HG02970 (cell line): ENCODE measurements at regions not wholly inside any gene's neighbourhood (a gene's known extent, or its start where the extent isn't known, plus 50 kb on each side); places are given as distances from the start of the nearest gene placed in this dataset.

Experiments
- ATAC-seq: cut with Tn5 transposase; IDR thresholded peaks from one replicate; pipeline ENCODE4 v1.9.1; 2021; ENCODE audit warnings: mild to moderate bottlenecking, moderate library complexity, moderate number of reproducible peaks; ENCODE audit not compliant: unreplicated experiment, low FRiP score

- no peak for ATAC-seq
These were observed 502.9 kb upstream of the STXBP6 start for GRCh38 chr14:25552826-25553225.

DNA sequence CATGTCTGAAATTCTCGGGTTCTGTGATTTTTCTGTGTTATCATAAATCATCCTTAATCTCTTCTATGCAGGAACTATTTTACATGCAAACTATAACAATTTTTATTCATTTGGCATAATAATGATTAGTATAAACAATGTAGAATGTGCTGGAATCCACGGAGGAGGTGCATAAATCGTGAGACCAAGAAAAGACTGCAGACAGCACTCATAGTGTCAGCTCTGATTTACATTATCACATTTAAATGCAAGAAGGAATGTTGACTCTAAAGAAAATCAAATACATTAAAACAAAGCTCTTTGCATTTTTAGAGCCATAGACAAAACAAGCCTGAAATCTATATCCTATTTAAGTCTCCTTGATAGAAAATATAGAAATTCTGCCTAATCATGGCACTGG lies 501.7 kb upstream of the STXBP6 start:
- no peak for ATAC-seq

- ATAC-seq, result no peak
These were observed 496.9 kb upstream of the STXBP6 start for GRCh38 chr14:25546826-25547225.

GRCh38 chr14:25537846-25538455 lies 488.0 kb upstream of the STXBP6 start:
- ATAC-seq, result no peak

DNA sequence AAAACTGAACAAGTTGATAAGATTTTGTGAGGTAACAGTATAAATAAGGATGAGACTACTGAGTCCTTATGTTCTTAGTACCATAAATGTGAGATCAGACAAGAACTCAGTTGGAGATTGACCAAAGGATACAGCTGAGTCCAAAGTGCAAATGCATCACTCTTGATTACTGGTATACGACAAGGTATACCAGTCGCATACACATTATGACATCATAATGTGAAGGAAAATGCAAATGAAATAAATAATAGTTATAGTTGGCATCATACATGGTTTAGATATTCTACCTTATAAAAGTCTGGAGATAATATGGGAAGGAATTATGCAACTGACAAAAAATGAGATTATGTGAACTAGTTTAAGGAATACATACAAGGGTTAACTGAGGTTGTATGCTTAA lies 476.3 kb upstream of the STXBP6 start:
- no peak for ATAC-seq

GRCh38 chr14:25522926-25523325 lies 473.0 kb upstream of the STXBP6 start:
- no peak for ATAC-seq

- no peak for ATAC-seq
These were observed 472.2 kb upstream of the STXBP6 start for GRCh38 chr14:25522116-25522515.

DNA sequence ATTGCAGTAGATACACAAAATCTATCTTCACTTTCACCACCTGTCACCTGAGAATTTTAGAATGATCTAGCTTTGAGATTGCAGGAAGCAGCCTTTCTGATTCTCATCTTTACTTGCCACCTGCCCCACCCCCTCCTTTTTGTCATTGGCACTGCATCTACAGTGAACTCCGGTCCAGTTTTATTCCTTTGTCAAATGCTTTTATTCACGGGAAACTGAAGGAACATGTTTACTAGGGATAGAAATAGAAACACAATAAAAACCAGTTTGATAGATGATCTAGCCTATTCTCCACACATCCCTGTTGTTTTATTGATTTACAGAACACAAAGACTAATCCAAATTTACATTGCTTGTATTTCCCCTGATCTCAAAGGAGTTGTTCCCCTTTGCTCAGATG lies 471.7 kb upstream of the STXBP6 start:
- ATAC-seq, result no peak

- ATAC-seq, result no peak
These were observed 470.9 kb upstream of the STXBP6 start for GRCh38 chr14:25520821-25521220.

GRCh38 chr14:25518364-25518763 lies 468.4 kb upstream of the STXBP6 start:
- ATAC-seq, result no peak

DNA sequence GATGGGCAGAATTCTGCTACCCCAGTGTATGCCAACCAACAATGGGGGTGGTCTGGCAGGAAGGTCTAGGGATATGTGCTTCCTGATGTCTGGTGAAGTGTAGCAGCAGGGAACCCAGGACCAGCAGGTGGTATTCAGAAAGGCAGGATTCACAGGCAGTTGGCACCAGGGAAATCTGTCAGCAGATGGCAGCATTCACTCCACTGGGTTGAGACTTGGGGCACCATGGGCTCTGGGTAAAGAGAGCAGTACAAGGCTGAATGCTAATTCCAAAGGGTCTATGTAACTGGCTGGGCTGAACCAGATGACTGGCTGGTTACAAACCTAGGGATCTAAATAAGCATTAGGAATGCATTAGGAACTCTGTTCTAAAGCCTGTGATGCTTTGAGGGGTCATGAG lies 466.9 kb upstream of the STXBP6 start:
- ATAC-seq, result no peak

GRCh38 chr14:25508845-25509244 lies 458.9 kb upstream of the STXBP6 start:
- ATAC-seq, result no peak

GRCh38 chr14:25501749-25502148 lies 451.8 kb upstream of the STXBP6 start:
- no peak for ATAC-seq

DNA sequence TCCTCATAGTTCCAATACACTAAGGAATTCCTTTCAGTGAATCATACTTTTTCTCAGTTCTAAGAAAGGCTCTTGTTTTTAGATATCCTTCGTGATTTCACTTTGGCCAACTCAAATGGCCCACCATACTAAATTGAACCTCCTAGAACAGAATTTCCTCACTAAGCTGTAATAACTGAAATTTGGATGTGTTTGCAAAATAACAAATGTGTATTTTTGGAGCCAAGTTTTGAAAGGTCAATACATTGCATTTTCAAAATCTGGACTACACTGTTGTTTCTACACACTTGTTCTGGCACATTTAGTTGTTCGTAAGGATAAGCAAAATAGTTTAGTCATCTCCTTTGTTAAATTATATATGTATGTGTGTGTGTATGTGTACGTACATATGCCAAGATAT lies 439.0 kb upstream of the STXBP6 start:
- no peak for ATAC-seq

DNA sequence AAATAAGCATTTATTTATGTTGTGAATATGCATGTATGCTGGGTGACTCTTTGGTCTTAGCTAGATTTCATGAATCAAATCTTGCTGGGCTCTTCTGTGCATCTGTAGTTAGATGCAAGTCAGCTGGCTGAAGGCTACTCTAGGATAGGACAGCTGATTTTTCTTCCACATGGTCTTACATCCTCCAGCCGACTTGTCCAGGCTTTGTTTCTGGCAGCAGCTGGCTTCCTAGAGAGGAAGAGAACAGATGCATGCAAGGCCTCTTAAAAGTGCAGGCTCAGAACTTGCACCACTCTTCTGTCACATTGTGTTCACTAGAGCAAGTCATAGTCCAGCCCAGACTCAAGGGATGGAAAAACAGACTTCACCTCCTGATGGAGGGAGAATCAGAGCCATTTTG lies 435.4 kb upstream of the STXBP6 start:
- no peak for ATAC-seq

- no peak for ATAC-seq
These were observed 435.0 kb upstream of the STXBP6 start for GRCh38 chr14:25484906-25485305.

GRCh38 chr14:25484235-25484634 lies 434.3 kb upstream of the STXBP6 start:
- no peak for ATAC-seq

DNA sequence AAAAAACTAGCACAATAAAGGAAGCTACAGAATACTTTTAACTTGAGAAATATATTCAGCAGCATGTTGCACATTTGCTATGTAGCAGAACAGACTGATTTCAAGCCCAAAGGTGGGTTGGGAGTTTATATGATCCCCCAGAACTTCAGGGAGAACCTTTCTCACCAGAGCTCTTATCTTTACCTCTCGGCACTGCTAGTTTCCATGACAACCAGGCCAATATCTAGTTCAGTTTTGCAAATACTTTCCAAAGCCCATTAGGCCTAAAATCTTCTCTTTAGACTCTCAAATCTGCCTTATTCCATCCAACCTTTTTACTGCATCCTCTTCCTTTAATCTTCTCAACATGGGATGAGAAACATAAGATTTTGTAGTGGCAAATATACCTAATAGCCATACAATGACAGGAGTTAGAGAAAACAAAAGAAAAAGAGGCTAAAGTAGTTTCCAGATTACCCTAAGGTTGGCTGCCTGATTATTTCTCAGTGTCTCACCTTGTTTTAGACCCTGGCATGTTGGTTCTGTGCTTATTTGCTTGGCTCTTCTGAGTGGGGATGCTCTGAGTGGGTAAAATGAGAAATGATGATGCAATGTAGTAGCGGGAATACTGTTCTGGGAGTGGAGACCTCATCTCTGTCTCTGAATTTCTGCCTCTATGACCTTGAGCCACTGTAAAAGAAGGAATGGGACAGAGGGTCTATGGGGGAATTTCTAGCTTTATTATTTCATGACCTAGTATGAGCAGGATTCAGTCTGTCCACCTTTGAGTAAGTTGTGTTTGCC lies 427.6 kb upstream of the STXBP6 start:
- no peak for ATAC-seq

GRCh38 chr14:25472700-25473099 lies 422.8 kb upstream of the STXBP6 start:
- no peak for ATAC-seq

DNA sequence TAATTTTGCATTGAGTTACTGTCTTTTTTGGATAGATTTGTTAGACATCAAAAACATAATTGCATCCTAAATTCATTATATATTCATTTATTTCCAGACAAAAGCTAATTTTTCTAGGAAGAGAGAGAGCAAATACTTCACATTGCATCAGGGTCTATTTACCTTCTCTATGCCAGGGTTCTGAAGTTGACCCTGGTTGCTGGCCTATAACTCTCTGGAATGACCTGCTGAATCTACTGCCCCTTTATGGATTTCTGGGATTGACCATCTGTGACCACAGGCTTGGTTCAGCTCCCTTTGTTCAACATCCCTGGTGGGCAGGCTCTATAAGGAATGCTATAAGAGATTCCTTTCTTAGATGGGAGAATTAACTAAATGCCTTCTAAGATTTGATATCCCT lies 414.8 kb upstream of the STXBP6 start:
- no peak for ATAC-seq

DNA sequence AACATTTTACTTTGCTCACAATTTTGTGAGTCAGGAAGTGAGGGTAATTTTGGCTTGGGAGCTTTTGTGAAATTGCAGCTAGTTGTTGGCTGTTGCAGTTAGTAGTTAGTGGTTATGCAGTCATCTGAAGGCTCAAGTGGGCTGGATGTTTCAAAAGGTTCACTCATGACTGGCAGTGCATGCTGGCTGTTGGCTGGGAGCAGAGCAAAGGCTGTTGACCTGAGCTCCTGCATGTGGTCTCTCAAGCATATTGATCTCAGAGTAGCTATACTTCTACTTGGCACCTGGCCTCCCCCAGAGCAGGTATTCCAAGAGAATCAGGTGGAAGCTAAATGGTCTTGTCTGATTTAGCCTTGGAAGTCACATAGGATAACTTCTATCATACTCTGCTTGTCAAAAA lies 414.1 kb upstream of the STXBP6 start:
- ATAC-seq, result no peak

- no peak for ATAC-seq
These were observed 413.5 kb upstream of the STXBP6 start for GRCh38 chr14:25463480-25463879.
